H1 (cell line): ENCODE measurements at regions not wholly inside any gene's neighbourhood (a gene's known extent, or its start where the extent isn't known, plus 50 kb on each side); places are given as distances from the start of the nearest gene placed in this dataset.

ENCODE experiments used
- CTCF ChIA-PET: fragments of 300-600 bp; sonication (Branson Sonifier 250); formaldehyde crosslinking; loops from one replicate; lab custom pipeline; 2021; ENCODE audit not compliant: partially characterized antibody; lab: Charles Lee
- POLR2A ChIA-PET: fragments of 300-600 bp; sonication (Branson Sonifier 250); formaldehyde crosslinking; loops from one replicate; lab custom pipeline; 2021; ENCODE audit warnings: inconsistent platforms; ENCODE audit not compliant: partially characterized antibody; lab: Charles Lee
- DNase-seq, 2 experiments: peaks; one replicate each; pipeline versions ENCODE4 v3.0.0 to v3.0.0-alpha.2; 2010 to 2022; ENCODE audit warnings: low spot score in 2 of 2, low read depth in 1 of 2, mixed read lengths in 1 of 2
- FAIRE-seq: peaks from 2 replicates; lab custom pipeline; 2011; peaks lifted over from hg19 to GRCh38; lab: Jason Lieb, UNC
- H2AFZ ChIP-seq: 2 replicates; pipeline ENCODE4 v1.8.1; 2012; ENCODE audit warnings: low read length, inconsistent platforms
- H2AK5ac ChIP-seq: 2 replicates; pipeline ENCODE4 v1.6.1; 2013; ENCODE audit warnings: low read depth, low read length
- H2BK120ac ChIP-seq: replicated peaks from 2 replicates; pipeline ENCODE3; 2013; ENCODE audit warnings: low read depth, low read length, inconsistent platforms
- H2BK12ac ChIP-seq: 2 replicates; pipeline ENCODE4 v1.6.1; 2013; ENCODE audit warnings: low read depth, low read length
- H2BK15ac ChIP-seq: 2 replicates; pipeline ENCODE4 v1.6.1; 2013; ENCODE audit warnings: low read length
- H2BK20ac ChIP-seq: 2 replicates; pipeline ENCODE4 v1.6.1; 2013; ENCODE audit warnings: low read length
- H2BK5ac ChIP-seq: 2 replicates; pipeline ENCODE4 v1.6.1; 2013; ENCODE audit warnings: low read depth, low read length
- H3K14ac ChIP-seq: 2 replicates; pipeline ENCODE4 v1.6.1; 2013; ENCODE audit warnings: inconsistent platforms; ENCODE audit not compliant: insufficient read length
- H3K18ac ChIP-seq: 2 replicates; pipeline ENCODE4 v1.6.1; 2013; ENCODE audit warnings: low read length; ENCODE audit errors: extremely low read depth
- H3K23ac ChIP-seq: 2 replicates; pipeline ENCODE4 v1.6.1; 2013; ENCODE audit warnings: inconsistent platforms; ENCODE audit not compliant: insufficient read length
- H3K23me2 ChIP-seq: 2 replicates; pipeline ENCODE4 v1.6.1; 2013; ENCODE audit warnings: low read depth, low read length
- H3K27ac ChIP-seq: 2 replicates; pipeline ENCODE4 v1.6.1; 2011; ENCODE audit warnings: low read depth, low read length, inconsistent platforms
- H3K27me3 ChIP-seq, 4 experiments: replicated peaks in 1 of 4; 1 replicate in 1 of 4; 2 replicates in 3 of 4; pipeline versions ENCODE4 v1.6.1 to v1.8.1; 2011 to 2013; ENCODE audit warnings: low read length in 3 of 4, mild to moderate bottlenecking in 3 of 4, inconsistent platforms in 2 of 4, mixed read lengths in 2 of 4, moderate library complexity in 1 of 4; ENCODE audit not compliant: control insufficient read depth in 3 of 4, insufficient read depth in 3 of 4; ENCODE audit errors: extremely low read depth in 1 of 4
- H3K36me3 ChIP-seq, 4 experiments: 2 replicates each; pipeline versions ENCODE4 v1.6.1 to v1.8.1; 2011 to 2013; ENCODE audit warnings: mild to moderate bottlenecking in 4 of 4, low read length in 3 of 4, moderate library complexity in 2 of 4, control low read depth in 1 of 4, inconsistent platforms in 1 of 4; ENCODE audit not compliant: insufficient read depth in 4 of 4, control insufficient read depth in 2 of 4
- H3K4ac ChIP-seq: replicated peaks from 2 replicates; pipeline ENCODE3; 2013; ENCODE audit warnings: low read length, low read depth, mixed read lengths, inconsistent platforms; ENCODE audit not compliant: insufficient read length
- H3K4me1 ChIP-seq, 4 experiments: replicated peaks in 1 of 4; 1 replicate in 1 of 4; 2 replicates in 3 of 4; pipeline versions ENCODE4 v1.6.1 to v1.8.1; 2011 to 2013; ENCODE audit warnings: low read length in 3 of 4, inconsistent platforms in 2 of 4, mixed read lengths in 1 of 4; ENCODE audit not compliant: insufficient read depth in 4 of 4, control insufficient read depth in 3 of 4
- H3K4me2 ChIP-seq, 2 experiments: 2 replicates each; pipeline versions ENCODE4 v1.6.1 to v1.8.1; 2011 to 2013; ENCODE audit warnings: low read depth in 2 of 2, low read length in 2 of 2, control low read depth in 1 of 2, inconsistent platforms in 1 of 2, mild to moderate bottlenecking in 1 of 2; ENCODE audit not compliant: insufficient read depth in 1 of 2
- H3K4me3 ChIP-seq, 4 experiments: fragments of 200-600, 300-600 bp in 1 of 4; sonication (generic), shearing (Covaris generic), sonication (Bioruptor Twin) in 1 of 4; 2 replicates each; pipeline versions ENCODE4 v1.5.1 to v1.8.1; 2011 to 2016; ENCODE audit warnings: low read length in 4 of 4, low read depth in 3 of 4, control low read depth in 2 of 4, inconsistent platforms in 2 of 4, mild to moderate bottlenecking in 2 of 4, mixed read lengths in 1 of 4, moderate library complexity in 1 of 4; ENCODE audit not compliant: insufficient read depth in 2 of 4; ENCODE audit errors: extremely low read depth in 1 of 4
- H3K56ac ChIP-seq: replicated peaks from 2 replicates; pipeline ENCODE3; 2013; ENCODE audit warnings: low read depth, mild to moderate bottlenecking, mixed read lengths, low read length, inconsistent platforms; ENCODE audit not compliant: insufficient read length
- H3K79me1 ChIP-seq: 2 replicates; pipeline ENCODE4 v1.6.1; 2013; ENCODE audit warnings: low read depth, low read length, control low read depth
- H3K79me2 ChIP-seq, 2 experiments: 2 replicates each; pipeline versions ENCODE4 v1.6.1 to v1.8.1; 2012 to 2013; ENCODE audit warnings: low read length in 2 of 2, mild to moderate bottlenecking in 2 of 2, inconsistent platforms in 1 of 2; ENCODE audit not compliant: insufficient read depth in 2 of 2, control insufficient read depth in 1 of 2
- H3K9ac ChIP-seq, 4 experiments: replicated peaks in 1 of 4; 1 replicate in 1 of 4; 2 replicates in 3 of 4; pipeline versions ENCODE4 v1.6.1 to v1.8.1; 2011 to 2013; ENCODE audit warnings: low read depth in 3 of 4, low read length in 3 of 4, control low read depth in 2 of 4, mild to moderate bottlenecking in 2 of 4, moderate library complexity in 2 of 4, inconsistent platforms in 1 of 4; ENCODE audit errors: extremely low read depth in 1 of 4
- H3K9me3 ChIP-seq, 2 experiments: 2 replicates each; pipeline versions ENCODE4 v1.6.1 to v1.8.1; 2012 to 2013; ENCODE audit warnings: mild to moderate bottlenecking in 2 of 2, moderate library complexity in 2 of 2, control low read depth in 1 of 2, inconsistent platforms in 1 of 2, low read depth in 1 of 2, low read length in 1 of 2, mixed read lengths in 1 of 2; ENCODE audit not compliant: insufficient read depth in 2 of 2
- H4K20me1 ChIP-seq, 2 experiments: replicated peaks in 1 of 2; 2 replicates each; pipeline versions ENCODE3 to v1.8.1; 2011 to 2013; ENCODE audit warnings: inconsistent platforms in 2 of 2, low read length in 2 of 2, mild to moderate bottlenecking in 1 of 2; ENCODE audit not compliant: insufficient read depth in 2 of 2, control insufficient read depth in 1 of 2
- H4K5ac ChIP-seq: 2 replicates; pipeline ENCODE4 v1.6.1; 2013; ENCODE audit warnings: low read length, low read depth, mixed read lengths, inconsistent platforms; ENCODE audit not compliant: insufficient read length
- H4K8ac ChIP-seq: 2 replicates; pipeline ENCODE4 v1.8.0; 2013; ENCODE audit warnings: mild to moderate bottlenecking, moderate library complexity, low read length, inconsistent platforms; ENCODE audit not compliant: insufficient read depth; ENCODE audit errors: extremely low read depth
- H4K91ac ChIP-seq: replicated peaks from 2 replicates; pipeline ENCODE3; 2013; ENCODE audit warnings: low read length, mixed read lengths, inconsistent platforms; ENCODE audit not compliant: insufficient read length
- BRCA1 ChIP-seq: IDR thresholded peaks from 2 replicates; pipeline ENCODE4 v1.6.1; 2012; ENCODE audit warnings: low read depth, low read length, improper control_type of control experiment
- E2F6 ChIP-seq: IDR thresholded peaks from 2 replicates; pipeline ENCODE4 v1.6.1; 2012; ENCODE audit warnings: inconsistent platforms
- FOSL1 ChIP-seq: IDR thresholded peaks from 2 replicates; pipeline ENCODE4 v1.6.1; 2011; ENCODE audit warnings: mild to moderate bottlenecking, low read depth, low read length, moderate library complexity; ENCODE audit not compliant: insufficient read depth
- GTF2F1 ChIP-seq: IDR thresholded peaks from 2 replicates; pipeline ENCODE4 v1.6.1; 2012; ENCODE audit warnings: low read depth, low read length, improper control_type of control experiment, borderline replicate concordance
- HDAC6 ChIP-seq: IDR thresholded peaks from one replicate; pipeline ENCODE4 v1.7.1; 2012; ENCODE audit warnings: low read depth, mild to moderate bottlenecking, inconsistent platforms, low read length, moderate library complexity
- JUN ChIP-seq: IDR thresholded peaks from 2 replicates; pipeline ENCODE4 v1.6.1; 2011; ENCODE audit warnings: low read depth, mild to moderate bottlenecking, improper control_type of control experiment, low read length
- KDM5A ChIP-seq: fragments of 200-600 bp; IDR thresholded peaks from 2 replicates; pipeline ENCODE4 v1.7.1; 2012; ENCODE audit warnings: mild to moderate bottlenecking, low read length, inconsistent platforms, mixed read lengths
- POLR2A ChIP-seq, 2 experiments: IDR thresholded peaks; 1 replicate in 1 of 2; 2 replicates in 1 of 2; pipeline ENCODE4 v1.6.1; 2011; ENCODE audit warnings: low read depth in 2 of 2, low read length in 2 of 2, mild to moderate bottlenecking in 2 of 2; ENCODE audit errors: control extremely low read depth in 1 of 2
- POU5F1 ChIP-seq: IDR thresholded peaks from 2 replicates; pipeline ENCODE4 v1.6.1; 2011; ENCODE audit warnings: low read depth, mild to moderate bottlenecking, low read length, moderate library complexity
- RNF2 ChIP-seq: fragments of 200-900, 300-1000 bp; sonication (generic); IDR thresholded peaks from 2 replicates; pipeline ENCODE4 v1.7.1; 2016; ENCODE audit warnings: borderline replicate concordance, low read depth, mild to moderate bottlenecking, antibody characterized with exemption, low read length; ENCODE audit not compliant: poor library complexity, severe bottlenecking; ENCODE audit errors: missing control alignments
- SIRT6 ChIP-seq: IDR thresholded peaks from one replicate; pipeline ENCODE4 v1.7.1; 2012; ENCODE audit warnings: low read length, inconsistent platforms
- SP4 ChIP-seq: IDR thresholded peaks from 2 replicates; pipeline ENCODE4 v1.6.1; 2012; ENCODE audit warnings: low read length, inconsistent platforms
- SRF ChIP-seq: IDR thresholded peaks from 2 replicates; pipeline ENCODE4 v1.6.1; 2011; ENCODE audit warnings: mild to moderate bottlenecking, low read depth, low read length, moderate library complexity
- SUZ12 ChIP-seq: fragments of 200-600 bp; sonication (generic); IDR thresholded peaks from 2 replicates; pipeline ENCODE4 v1.6.1; 2012; ENCODE audit warnings: mild to moderate bottlenecking, inconsistent platforms, low read length, moderate library complexity, mixed read lengths
- TAF1 ChIP-seq: IDR thresholded peaks from 2 replicates; pipeline ENCODE4 v1.6.1; 2011; ENCODE audit warnings: mild to moderate bottlenecking, low read depth, low read length
- WGBS, 2 experiments: shearing (Covaris generic) in 1 of 2; methylation state at CpG; one replicate each; pipeline versions ENCODE4 v1.1.6 to v1.1.7; 2013 to 2015; ENCODE audit warnings: low lambda C conversion rate in 2 of 2, mixed read lengths in 2 of 2, inconsistent platforms in 1 of 2, low coverage in 1 of 2, missing lambda C conversion rate in 1 of 2; ENCODE audit not compliant: insufficient replicate concordance in 2 of 2, insufficient coverage in 1 of 2, insufficient read length in 1 of 2; ENCODE audit errors: extremely low coverage in 1 of 2, missing lambda C conversion rate in 1 of 2; 5-methylcytosine and 5-hydroxymethylcytosine counted together

GRCh38 chr4:62870451-62870850 lies 1538.8 kb downstream of the TECRL start:
- no peaks in the 10 kb centered on the region for H3K9me3 ChIP-seq
- H3K27ac ChIP-seq, result no peak overlapping the region
- H4K91ac ChIP-seq, result no peak overlapping the region
- H4K8ac ChIP-seq, result no peak overlapping the region
- no peaks in the 10 kb centered on the region for H3K79me1 ChIP-seq
- H2BK120ac ChIP-seq, result no peak overlapping the region
- no peak for DNase-seq
- H3K4me3 ChIP-seq, result no peak overlapping the region
- no peak overlapping the region for H3K18ac ChIP-seq
- H3K4me2 ChIP-seq, result no peak overlapping the region
- H2BK15ac ChIP-seq, result no peak overlapping the region
- no peak overlapping the region for H2BK20ac ChIP-seq
- no peaks in the 10 kb centered on the region for H3K4me1 ChIP-seq
- H3K9ac ChIP-seq, result no peak overlapping the region
- POLR2A ChIA-PET, result no interaction called here
- H3K4ac ChIP-seq, result no peak overlapping the region
- no peak overlapping the region for H2AK5ac ChIP-seq
- no peak overlapping the region for H2BK12ac ChIP-seq
- H3K36me3 ChIP-seq, result no peaks in the 10 kb centered on the region
- no peak overlapping the region for H4K5ac ChIP-seq
- TF ChIP-seq POU5F1, result no peak
- TF ChIP-seq SRF, result no peak
- TF ChIP-seq SIRT6, result no peak
- TF ChIP-seq POLR2A (IDR thresholded peaks at IDR 0.05; ENCODE audit: control extremely low read depth in 1 of 2, low read depth in 2 of 2, low read length in 2 of 2), result no peak
- no peak for TF ChIP-seq KDM5A
- TF ChIP-seq E2F6, result no peak
- TF ChIP-seq BRCA1, result no peak
- no peak for TF ChIP-seq RNF2
- no peak for TF ChIP-seq HDAC6
- TF ChIP-seq JUN, result no peak
- no peak for TF ChIP-seq GTF2F1
- TF ChIP-seq FOSL1, result no peak
- no peak for TF ChIP-seq SUZ12
- TF ChIP-seq TAF1, result no peak
- no peak for TF ChIP-seq SP4
- TF ChIP-seq, all 59 proteins: peak for 0
- Histone ChIP-seq H2AFZ (no peak overlapping the region), H3K27me3 (no peaks in the 10 kb centered on the region), H3K23ac (no peak overlapping the region), H3K56ac (no peak overlapping the region), H3K14ac (no peak overlapping the region), H2BK5ac (no peak overlapping the region), H3K23me2 (no peaks in the 10 kb centered on the region), H3K79me2 (no peaks in the 10 kb centered on the region), H4K20me1 (no peaks in the 10 kb centered on the region)
- CTCF ChIA-PET, result interaction anchor here (0.6 kb wide), 1 partner anchor 200 kb away, joined by 3 read pairs; no protein-coding TSS in a partner anchor
- FAIRE-seq, result no peak
- WGBS, 2 experiments, result 91% methylated on average over 3 of the region's 3 CpGs; no CpG with 5 or more reads in 1 of the 2 experiments
